HG03565 (cell line): ENCODE measurements at regions not wholly inside any gene's neighbourhood (a gene's known extent, or its start where the extent isn't known, plus 50 kb on each side); places are given as distances from the start of the nearest gene placed in this dataset.
"Not testable (repeated sequence)": the region's sequence is repeated elsewhere in the genome, so short reads cannot be mapped to it uniquely, and the experiment has no call there.

Source experiments
- ATAC-seq: cut with Tn5 transposase; IDR thresholded peaks from one replicate; pipeline ENCODE4 v1.9.1; 2021; ENCODE audit warnings: mild to moderate bottlenecking, moderate library complexity; ENCODE audit not compliant: unreplicated experiment

GRCh38 chr3:110576960-110577359 lies 494.7 kb upstream of the NECTIN3 start:
- no peak for ATAC-seq

- ATAC-seq: no peak
Observed at GRCh38 chr3:110577854-110578253, 493.8 kb upstream of the NECTIN3 start.

GRCh38 chr3:110579840-110580550 lies 491.6 kb upstream of the NECTIN3 start:
- no peak for ATAC-seq

GRCh38 chr3:110583373-110583935 lies 488.2 kb upstream of the NECTIN3 start:
- no peak for ATAC-seq

- no peak for ATAC-seq
Observed at GRCh38 chr3:110588906-110589305, 482.7 kb upstream of the NECTIN3 start.

GRCh38 chr3:110589341-110589740 lies 482.3 kb upstream of the NECTIN3 start:
- ATAC-seq: no peak

- ATAC-seq: no peak
Observed at GRCh38 chr3:110593749-110594148, 477.9 kb upstream of the NECTIN3 start.

- no peak for ATAC-seq
Observed at GRCh38 chr3:110598847-110599490, 472.6 kb upstream of the NECTIN3 start.

GRCh38 chr3:110608566-110608965 lies 463.1 kb upstream of the NECTIN3 start:
- ATAC-seq: no peak

- ATAC-seq: no peak
Observed at GRCh38 chr3:110612045-110612444, 459.6 kb upstream of the NECTIN3 start.

GRCh38 chr3:110614186-110614585 lies 457.4 kb upstream of the NECTIN3 start:
- no peak for ATAC-seq

GRCh38 chr3:110615454-110615853 lies 456.2 kb upstream of the NECTIN3 start:
- ATAC-seq: no peak

- ATAC-seq: no peak
Observed at GRCh38 chr3:110618512-110619226, 452.9 kb upstream of the NECTIN3 start.

- no peak for ATAC-seq
Observed at GRCh38 chr3:110620118-110620517, 451.5 kb upstream of the NECTIN3 start.

GRCh38 chr3:110623571-110623970 lies 448.0 kb upstream of the NECTIN3 start:
- peak; percentile 55 for ATAC-seq

GRCh38 chr3:110624576-110624975 lies 447.0 kb upstream of the NECTIN3 start:
- ATAC-seq: no peak

GRCh38 chr3:110625201-110625747 lies 446.3 kb upstream of the NECTIN3 start:
- ATAC-seq: no peak

- not testable (repeated sequence) for ATAC-seq
Observed at GRCh38 chr3:110626652-110627111, 444.9 kb upstream of the NECTIN3 start.

- no peak for ATAC-seq
Observed at GRCh38 chr3:110628650-110629301, 442.8 kb upstream of the NECTIN3 start.

- ATAC-seq: no peak
Observed at GRCh38 chr3:110629917-110630316, 441.7 kb upstream of the NECTIN3 start.

- no peak for ATAC-seq
Observed at GRCh38 chr3:110644203-110644602, 427.4 kb upstream of the NECTIN3 start.
